ENCODE measurements at regions not wholly inside any gene's neighbourhood (a gene's known extent, or its start where the extent isn't known, plus 50 kb on each side); places are given as distances from the start of the nearest gene placed in this dataset.

GRCh38 chr10:36788152-36788551 is 337.2 kb upstream of the ANKRD30A start:
- ChIA-PET POLR2A (ENCODE audit: low non-redundant PET) (no interaction called here), CTCF (interaction anchor here (0.7 kb wide), 1 partner anchor 903 kb away, joined by 6 read pairs; no protein-coding TSS in a partner anchor)
- Histone ChIP-seq H3K27me3 (replicated peaks; ENCODE audit: insufficient read depth, low read depth, low read length, poor library complexity) (no peaks in the 10 kb centered on the region), H3K27ac (ENCODE audit: low read depth, low read length, poor library complexity, severe bottlenecking) (no peak overlapping the region), H3K4me3 (ENCODE audit: low read depth, low read length, poor library complexity, severe bottlenecking) (no peak overlapping the region), H3K9me3 (ENCODE audit: low read depth, low read length, poor library complexity, severe bottlenecking) (no peaks in the 10 kb centered on the region), H3K4me1 (ENCODE audit: insufficient read depth, low read length, poor library complexity, severe bottlenecking) (no peaks in the 10 kb centered on the region), H3K36me3 (ENCODE audit: insufficient read depth, low read length, poor library complexity, severe bottlenecking) (no peaks in the 10 kb centered on the region)
- intact Hi-C loops (cut with micrococcal nuclease; ENCODE audit: unreplicated experiment), result no loop called here
- no TSS peak for BruUV-seq (replicated peaks)
- TF ChIP-seq CTCF (conservative IDR thresholded peaks at IDR 0.05; ENCODE audit: low read depth, low read length) (no peak), EZH2 (IDR thresholded peaks at IDR 0.05; ENCODE audit: borderline replicate concordance, low read depth, low read length, poor library complexity, severe bottlenecking) (no peak)
- DNase-seq (ENCODE audit: low spot score), result no peak

DNA sequence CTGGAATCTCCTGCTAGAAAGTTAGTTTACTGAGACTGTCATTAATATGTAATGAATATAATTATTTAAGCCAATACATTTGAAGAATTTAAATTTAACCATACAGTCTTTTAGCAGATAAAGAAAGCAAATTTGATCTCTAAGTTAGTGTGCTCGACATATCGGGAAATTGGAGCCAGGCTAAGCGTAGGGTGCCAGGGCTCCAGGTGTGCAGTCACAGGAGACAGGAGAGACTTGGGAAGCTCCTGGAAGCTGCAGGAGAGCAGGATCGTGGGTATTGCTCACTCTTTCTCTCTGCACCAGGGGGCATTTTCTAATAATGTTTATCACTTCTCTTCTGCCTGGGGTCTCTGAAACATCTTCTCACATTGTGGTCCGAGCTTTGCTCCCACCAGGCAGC is 342.0 kb upstream of the ANKRD30A start:
- BruUV-seq (replicated peaks), result no TSS peak
- TF ChIP-seq EZH2 (IDR thresholded peaks at IDR 0.05; ENCODE audit: borderline replicate concordance, low read depth, low read length, poor library complexity, severe bottlenecking) (no peak), CTCF (conservative IDR thresholded peaks at IDR 0.05; ENCODE audit: low read depth, low read length) (no peak)
- H3K9me3 ChIP-seq (ENCODE audit: low read depth, low read length, poor library complexity, severe bottlenecking), result no peaks in the 10 kb centered on the region
- peaks cover 17% of the 10 kb centered on the region for H3K4me1 ChIP-seq (ENCODE audit: insufficient read depth, low read length, poor library complexity, severe bottlenecking)
- intact Hi-C loops (cut with micrococcal nuclease; ENCODE audit: unreplicated experiment), result loop anchor here (5.0 kb wide), 1 partner anchor 1001 kb away; no protein-coding TSS in a partner anchor
- H3K27ac ChIP-seq (ENCODE audit: low read depth, low read length, poor library complexity, severe bottlenecking), result no peak overlapping the region
- ChIA-PET POLR2A (ENCODE audit: low non-redundant PET) (no interaction called here), CTCF (interaction anchor here (0.7 kb wide), 1 partner anchor 97 kb away, joined by 3 read pairs; no protein-coding TSS in a partner anchor)
- H3K36me3 ChIP-seq (ENCODE audit: insufficient read depth, low read length, poor library complexity, severe bottlenecking), result no peaks in the 10 kb centered on the region
- no peak for DNase-seq (ENCODE audit: low spot score)
- H3K4me3 ChIP-seq (ENCODE audit: low read depth, low read length, poor library complexity, severe bottlenecking), result no peak overlapping the region
- H3K27me3 ChIP-seq (replicated peaks; ENCODE audit: insufficient read depth, low read depth, low read length, poor library complexity), result no peaks in the 10 kb centered on the region

DNA sequence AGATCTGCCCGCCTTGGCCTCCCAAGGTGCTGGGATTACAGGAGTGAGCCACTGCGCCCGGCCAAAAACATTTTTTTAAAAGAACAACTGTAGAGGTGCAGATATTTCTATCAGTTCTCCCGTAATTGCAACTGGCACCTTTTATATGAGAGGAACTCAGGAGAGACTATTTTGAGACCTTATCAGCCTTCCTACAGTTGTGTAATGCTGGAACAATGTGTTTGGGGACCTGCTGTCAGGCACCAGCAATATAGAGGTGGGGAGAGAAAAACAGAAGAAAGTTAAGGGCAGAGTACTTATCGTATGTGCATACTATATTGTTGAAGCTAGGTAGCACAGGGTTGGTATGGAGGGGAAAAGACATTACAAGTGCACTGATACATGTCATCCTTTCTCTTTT is 343.8 kb upstream of the ANKRD30A start:
- DNase-seq (ENCODE audit: low spot score), result no peak
- CTCF ChIA-PET, result no interaction called here
- no peak overlapping the region for H3K4me3 ChIP-seq (ENCODE audit: low read depth, low read length, poor library complexity, severe bottlenecking)
- H3K4me1 ChIP-seq (ENCODE audit: insufficient read depth, low read length, poor library complexity, severe bottlenecking), result peaks cover 23% of the 10 kb centered on the region
- POLR2A ChIA-PET (ENCODE audit: low non-redundant PET), result no interaction called here
- no peak overlapping the region for H3K27ac ChIP-seq (ENCODE audit: low read depth, low read length, poor library complexity, severe bottlenecking)
- H3K27me3 ChIP-seq (replicated peaks; ENCODE audit: insufficient read depth, low read depth, low read length, poor library complexity), result no peaks in the 10 kb centered on the region
- H3K9me3 ChIP-seq (ENCODE audit: low read depth, low read length, poor library complexity, severe bottlenecking), result no peaks in the 10 kb centered on the region
- no peaks in the 10 kb centered on the region for H3K36me3 ChIP-seq (ENCODE audit: insufficient read depth, low read length, poor library complexity, severe bottlenecking)
- no TSS peak for BruUV-seq (replicated peaks)
- no peak for TF ChIP-seq CTCF (conservative IDR thresholded peaks at IDR 0.05; ENCODE audit: low read depth, low read length)
- no peak for TF ChIP-seq EZH2 (IDR thresholded peaks at IDR 0.05; ENCODE audit: borderline replicate concordance, low read depth, low read length, poor library complexity, severe bottlenecking)
- intact Hi-C loops (cut with micrococcal nuclease; ENCODE audit: unreplicated experiment), result loop anchor here (5.0 kb wide), 1 partner anchor 999 kb away; no protein-coding TSS in a partner anchor

All from A673 (cell line).